ENCODE measurements at regions not wholly inside any gene's neighbourhood (a gene's known extent, or its start where the extent isn't known, plus 50 kb on each side); places are given as distances from the start of the nearest gene placed in this dataset.

DNA sequence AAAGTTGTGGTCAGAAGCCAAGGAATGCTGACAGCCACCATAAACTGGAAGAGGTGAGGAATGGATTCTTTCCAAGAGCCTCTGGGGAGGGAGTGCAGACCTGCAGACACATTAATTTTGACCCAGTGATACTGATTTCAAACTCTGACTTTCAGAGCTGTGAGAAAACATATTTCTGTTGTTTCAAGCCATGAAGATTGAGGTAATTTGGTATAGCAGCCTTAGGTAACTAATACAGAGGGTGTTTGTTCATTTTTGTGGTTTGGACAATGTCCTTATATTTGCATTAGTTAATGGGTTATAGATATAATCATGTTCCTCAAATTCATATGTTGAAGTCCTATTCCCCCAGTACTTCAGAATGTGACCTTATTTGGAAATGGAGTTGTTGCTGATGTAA is 85.4 kb upstream of the GTSF1L start:
- TF ChIP-seq, protein P1, sequence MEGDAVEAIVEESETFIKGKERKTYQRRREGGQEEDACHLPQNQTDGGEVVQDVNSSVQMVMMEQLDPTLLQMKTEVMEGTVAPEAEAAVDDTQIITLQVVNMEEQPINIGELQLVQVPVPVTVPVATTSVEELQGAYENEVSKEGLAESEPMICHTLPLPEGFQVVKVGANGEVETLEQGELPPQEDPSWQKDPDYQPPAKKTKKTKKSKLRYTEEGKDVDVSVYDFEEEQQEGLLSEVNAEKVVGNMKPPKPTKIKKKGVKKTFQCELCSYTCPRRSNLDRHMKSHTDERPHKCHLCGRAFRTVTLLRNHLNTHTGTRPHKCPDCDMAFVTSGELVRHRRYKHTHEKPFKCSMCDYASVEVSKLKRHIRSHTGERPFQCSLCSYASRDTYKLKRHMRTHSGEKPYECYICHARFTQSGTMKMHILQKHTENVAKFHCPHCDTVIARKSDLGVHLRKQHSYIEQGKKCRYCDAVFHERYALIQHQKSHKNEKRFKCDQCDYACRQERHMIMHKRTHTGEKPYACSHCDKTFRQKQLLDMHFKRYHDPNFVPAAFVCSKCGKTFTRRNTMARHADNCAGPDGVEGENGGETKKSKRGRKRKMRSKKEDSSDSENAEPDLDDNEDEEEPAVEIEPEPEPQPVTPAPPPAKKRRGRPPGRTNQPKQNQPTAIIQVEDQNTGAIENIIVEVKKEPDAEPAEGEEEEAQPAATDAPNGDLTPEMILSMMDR (IDR thresholded peaks at IDR 0.05) = no peak
- no peak for TF ChIP-seq EZH2phosphoT487 (IDR thresholded peaks at IDR 0.05)
- TF ChIP-seq EZH2 (IDR thresholded peaks at IDR 0.05) = no peak

Measured in neural progenitor cell (in vitro differentiated cells).